CD8-positive, alpha-beta memory T cell (primary cell): ENCODE measurements at regions not wholly inside any gene's neighbourhood (a gene's known extent, or its start where the extent isn't known, plus 50 kb on each side); places are given as distances from the start of the nearest gene placed in this dataset.
A peak's percentile ranks its signal among the peaks of the same experiment; 100 is the strongest.

ENCODE experiments used
- CTCF ChIA-PET: fragments of 350-600 bp; sonication (Branson Sonifier 250); formaldehyde crosslinking; loops from one replicate; lab custom pipeline; 2021; ENCODE audit warnings: antibody characterized with exemption; lab: Charles Lee
- POLR2A ChIA-PET: fragments of 350-600 bp; sonication (Branson Sonifier 250); formaldehyde crosslinking; loops from one replicate; lab custom pipeline; 2021; ENCODE audit warnings: antibody characterized with exemption; lab: Charles Lee
- DNase-seq, 5 donors: peaks; one replicate each; pipeline versions ENCODE4 v3.0.0 to v3.0.0-alpha.2; 2020 to 2022; ENCODE audit warnings: mixed read lengths in 1 of 5
- H3K27ac ChIP-seq: one replicate; pipeline ENCODE4 v1.7.0; 2013; ENCODE audit warnings: low read depth, mild to moderate bottlenecking, low read length, moderate library complexity
- H3K27me3 ChIP-seq: 2 replicates; pipeline ENCODE4 v1.7.0; 2013; ENCODE audit warnings: low read length, mild to moderate bottlenecking; ENCODE audit not compliant: insufficient read depth, poor library complexity, severe bottlenecking
- H3K36me3 ChIP-seq: 2 replicates; pipeline ENCODE4 v1.7.0; 2013; ENCODE audit warnings: mild to moderate bottlenecking, low read length, moderate library complexity; ENCODE audit not compliant: insufficient read depth
- H3K4me1 ChIP-seq: 2 replicates; pipeline ENCODE4 v1.7.0; 2013; ENCODE audit warnings: mild to moderate bottlenecking, low read length, moderate library complexity; ENCODE audit not compliant: insufficient read depth
- H3K4me3 ChIP-seq: 2 replicates; pipeline ENCODE4 v1.7.0; 2013; ENCODE audit warnings: mild to moderate bottlenecking, low read length
- H3K9me3 ChIP-seq: 2 replicates; pipeline ENCODE4 v1.7.0; 2013; ENCODE audit warnings: mild to moderate bottlenecking, low read length
- H3K27ac Mint-ChIP-seq, 8 donors: one replicate each; pipeline ENCODE4 v1.8.0; 2020 to 2021; ENCODE audit warnings: mixed read lengths in 8 of 8, mild to moderate bottlenecking in 6 of 8, inconsistent platforms in 3 of 8, moderate library complexity in 3 of 8
- H3K27me3 Mint-ChIP-seq, 2 donors: one replicate each; pipeline ENCODE4 v1.8.0; 2020 to 2021; ENCODE audit warnings: mixed read lengths in 2 of 2, mild to moderate bottlenecking in 1 of 2, moderate library complexity in 1 of 2
- H3K36me3 Mint-ChIP-seq, 3 donors: one replicate each; pipeline ENCODE4 v1.8.0; 2020 to 2021; ENCODE audit warnings: mixed read lengths in 3 of 3, inconsistent platforms in 1 of 3, mild to moderate bottlenecking in 1 of 3
- H3K4me1 Mint-ChIP-seq, 3 donors: one replicate each; pipeline ENCODE4 v1.8.0; 2020 to 2021; ENCODE audit warnings: mixed read lengths in 3 of 3, inconsistent platforms in 1 of 3, mild to moderate bottlenecking in 1 of 3
- H3K4me3 Mint-ChIP-seq, 7 donors: one replicate each; pipeline ENCODE4 v1.8.0; 2020 to 2021; ENCODE audit warnings: mixed read lengths in 7 of 7, mild to moderate bottlenecking in 6 of 7, moderate library complexity in 4 of 7, inconsistent platforms in 2 of 7
- H3K9me3 Mint-ChIP-seq, 5 donors: one replicate each; pipeline ENCODE4 v1.8.0; 2020 to 2022; ENCODE audit warnings: mixed read lengths in 5 of 5, mild to moderate bottlenecking in 3 of 5, moderate library complexity in 2 of 5, inconsistent platforms in 1 of 5

GRCh38 chr6:168211681-168212080, 107.9 kb downstream of the DACT2 start:
- H3K9me3 ChIP-seq: no peaks in the 10 kb centered on the region
- no peaks in the 10 kb centered on the region for H3K36me3 ChIP-seq
- H3K27me3 ChIP-seq: no peaks in the 10 kb centered on the region
- H3K27ac ChIP-seq: no peak overlapping the region
- Mint-ChIP-seq H3K4me3 (no peak overlapping the region), H3K36me3 (no peaks in the 10 kb centered on the region), H3K9me3 (peaks cover 0 to 5% (median 0%) of the 10 kb centered on the region in 5 donors), H3K27me3 (peaks cover 0 to 2% of the 10 kb centered on the region in 2 donors), H3K4me1 (no peaks in the 10 kb centered on the region), H3K27ac (no peak overlapping the region)
- no peak for DNase-seq
- H3K4me1 ChIP-seq: no peaks in the 10 kb centered on the region
- CTCF ChIA-PET: no interaction called here
- H3K4me3 ChIP-seq: no peak overlapping the region
- POLR2A ChIA-PET: no interaction called here

- no peaks in the 10 kb centered on the region for H3K36me3 Mint-ChIP-seq
- H3K9me3 Mint-ChIP-seq: peaks cover 0 to 3% (median 0%) of the 10 kb centered on the region in 5 donors
- peaks cover 0 to 2% of the 10 kb centered on the region in 2 donors for H3K27me3 Mint-ChIP-seq
- no peaks in the 10 kb centered on the region for H3K4me1 Mint-ChIP-seq
- ChIA-PET CTCF (no interaction called here), POLR2A (no interaction called here)
- no peak overlapping the region for H3K4me3 Mint-ChIP-seq
- H3K27ac Mint-ChIP-seq: no peak overlapping the region
- Histone ChIP-seq H3K4me3 (no peak overlapping the region), H3K36me3 (no peaks in the 10 kb centered on the region), H3K9me3 (no peaks in the 10 kb centered on the region), H3K4me1 (no peaks in the 10 kb centered on the region), H3K27ac (no peak overlapping the region), H3K27me3 (no peaks in the 10 kb centered on the region)
- DNase-seq: no peak
Measured at GRCh38 chr6:168210239-168211105, 109.1 kb downstream of the DACT2 start.

- no peaks in the 10 kb centered on the region for H3K27me3 Mint-ChIP-seq
- H3K4me3 Mint-ChIP-seq: no peak overlapping the region
- DNase-seq: no peak
- CTCF ChIA-PET: no interaction called here
- POLR2A ChIA-PET: no interaction called here
- H3K27ac Mint-ChIP-seq: no peak overlapping the region
- Histone ChIP-seq H3K36me3 (no peaks in the 10 kb centered on the region), H3K9me3 (no peaks in the 10 kb centered on the region), H3K4me1 (no peaks in the 10 kb centered on the region), H3K4me3 (no peak overlapping the region), H3K27ac (no peak overlapping the region), H3K27me3 (no peaks in the 10 kb centered on the region)
- no peaks in the 10 kb centered on the region for H3K4me1 Mint-ChIP-seq
- H3K36me3 Mint-ChIP-seq: no peaks in the 10 kb centered on the region
- peaks cover 0 to 3% (median 0%) of the 10 kb centered on the region in 5 donors for H3K9me3 Mint-ChIP-seq
Measured at GRCh38 chr6:168209420-168209819, 110.2 kb downstream of the DACT2 start.

GRCh38 chr6:168208854-168209253, 110.7 kb downstream of the DACT2 start:
- no peaks in the 10 kb centered on the region for H3K4me1 Mint-ChIP-seq
- Histone ChIP-seq H3K4me1 (no peaks in the 10 kb centered on the region), H3K36me3 (no peaks in the 10 kb centered on the region), H3K27me3 (no peaks in the 10 kb centered on the region), H3K4me3 (no peak overlapping the region), H3K9me3 (no peaks in the 10 kb centered on the region), H3K27ac (no peak overlapping the region)
- H3K27ac Mint-ChIP-seq: no peak overlapping the region
- H3K27me3 Mint-ChIP-seq: no peaks in the 10 kb centered on the region
- H3K36me3 Mint-ChIP-seq: no peaks in the 10 kb centered on the region
- peaks cover 0 to 3% (median 0%) of the 10 kb centered on the region in 5 donors for H3K9me3 Mint-ChIP-seq
- H3K4me3 Mint-ChIP-seq: no peak overlapping the region
- ChIA-PET CTCF (no interaction called here), POLR2A (no interaction called here)
- DNase-seq: no peak

- no peaks in the 10 kb centered on the region for H3K9me3 ChIP-seq
Measured at GRCh38 chr6:168208402-168208801, 111.2 kb downstream of the DACT2 start.

GRCh38 chr6:168207421-168208175, 112.0 kb downstream of the DACT2 start:
- H3K4me1 Mint-ChIP-seq: no peaks in the 10 kb centered on the region
- DNase-seq: no peak
- H3K36me3 Mint-ChIP-seq: no peaks in the 10 kb centered on the region
- CTCF ChIA-PET: no interaction called here
- no peak overlapping the region for H3K27ac ChIP-seq
- no peak overlapping the region for H3K4me3 ChIP-seq
- H3K9me3 Mint-ChIP-seq: peaks cover 0 to 3% (median 0%) of the 10 kb centered on the region in 5 donors
- no peaks in the 10 kb centered on the region for H3K27me3 Mint-ChIP-seq
- H3K4me3 Mint-ChIP-seq: no peak overlapping the region
- no peaks in the 10 kb centered on the region for H3K4me1 ChIP-seq
- POLR2A ChIA-PET: no interaction called here
- peak overlapping the region in 1 of 8 donors; percentile 89 for H3K27ac Mint-ChIP-seq
- H3K9me3 ChIP-seq: no peaks in the 10 kb centered on the region
- H3K27me3 ChIP-seq: no peaks in the 10 kb centered on the region
- no peaks in the 10 kb centered on the region for H3K36me3 ChIP-seq

More at GRCh38 chr6:168208402-168208801, 111.2 kb downstream of the DACT2 start:
- Mint-ChIP-seq H3K9me3 (peaks cover 0 to 3% (median 0%) of the 10 kb centered on the region in 5 donors), H3K36me3 (no peaks in the 10 kb centered on the region), H3K27me3 (no peaks in the 10 kb centered on the region), H3K4me1 (no peaks in the 10 kb centered on the region), H3K27ac (no peak overlapping the region), H3K4me3 (no peak overlapping the region)
- no peaks in the 10 kb centered on the region for H3K4me1 ChIP-seq
- no peak overlapping the region for H3K4me3 ChIP-seq
- no peak overlapping the region for H3K27ac ChIP-seq
- H3K27me3 ChIP-seq: no peaks in the 10 kb centered on the region
- ChIA-PET POLR2A (no interaction called here), CTCF (no interaction called here)
- DNase-seq: no peak
- no peaks in the 10 kb centered on the region for H3K36me3 ChIP-seq

GRCh38 chr6:168206661-168207274, 112.8 kb downstream of the DACT2 start:
- Histone ChIP-seq H3K27ac (no peak overlapping the region), H3K36me3 (no peaks in the 10 kb centered on the region), H3K27me3 (no peaks in the 10 kb centered on the region), H3K4me1 (no peaks in the 10 kb centered on the region), H3K9me3 (no peaks in the 10 kb centered on the region), H3K4me3 (no peak overlapping the region)
- Mint-ChIP-seq H3K27me3 (peaks cover 0 to 4% of the 10 kb centered on the region in 2 donors), H3K27ac (no peak overlapping the region), H3K36me3 (no peaks in the 10 kb centered on the region), H3K4me1 (no peaks in the 10 kb centered on the region), H3K4me3 (no peak overlapping the region), H3K9me3 (peaks cover 0 to 2% (median 0%) of the 10 kb centered on the region in 5 donors)
- DNase-seq: no peak
- POLR2A ChIA-PET: no interaction called here
- CTCF ChIA-PET: no interaction called here

- ChIA-PET CTCF (no interaction called here), POLR2A (no interaction called here)
- Histone ChIP-seq H3K4me1 (no peaks in the 10 kb centered on the region), H3K4me3 (no peak overlapping the region), H3K9me3 (no peaks in the 10 kb centered on the region), H3K27ac (no peak overlapping the region), H3K27me3 (no peaks in the 10 kb centered on the region), H3K36me3 (no peaks in the 10 kb centered on the region)
- Mint-ChIP-seq H3K27ac (no peak overlapping the region), H3K4me1 (no peaks in the 10 kb centered on the region), H3K27me3 (peaks cover 0 to 4% of the 10 kb centered on the region in 2 donors), H3K4me3 (no peak overlapping the region), H3K9me3 (peaks cover 0 to 2% (median 0%) of the 10 kb centered on the region in 5 donors), H3K36me3 (no peaks in the 10 kb centered on the region)
- no peak for DNase-seq
Measured at GRCh38 chr6:168206186-168206585, 113.4 kb downstream of the DACT2 start.
